Stimulated activated CD8-positive, alpha-beta memory T cell treated with anti-CD3 and anti-CD28 coated beads, Interleukin-7, amount 100 ng/mL, for 48 hours (primary cell): ENCODE measurements at regions not wholly inside any gene's neighbourhood (a gene's known extent, or its start where the extent isn't known, plus 50 kb on each side); places are given as distances from the start of the nearest gene placed in this dataset.
"Not testable (repeated sequence)": the region's sequence is repeated elsewhere in the genome, so short reads cannot be mapped to it uniquely, and the experiment has no call there.

Experiments used
- DNase-seq, 2 donors: peaks; one replicate each; pipeline ENCODE4 v3.0.0-alpha.2; 2020; ENCODE audit warnings: low read depth in 1 of 2; ENCODE audit errors: extremely low read depth in 1 of 2

- no peak for DNase-seq
Measured at GRCh38 chr13:89518289-89519077, 1829.0 kb upstream of the MIR17HG start.

GRCh38 chr13:89520468-89520867 is 1827.0 kb upstream of the MIR17HG start:
- no peak for DNase-seq

DNA sequence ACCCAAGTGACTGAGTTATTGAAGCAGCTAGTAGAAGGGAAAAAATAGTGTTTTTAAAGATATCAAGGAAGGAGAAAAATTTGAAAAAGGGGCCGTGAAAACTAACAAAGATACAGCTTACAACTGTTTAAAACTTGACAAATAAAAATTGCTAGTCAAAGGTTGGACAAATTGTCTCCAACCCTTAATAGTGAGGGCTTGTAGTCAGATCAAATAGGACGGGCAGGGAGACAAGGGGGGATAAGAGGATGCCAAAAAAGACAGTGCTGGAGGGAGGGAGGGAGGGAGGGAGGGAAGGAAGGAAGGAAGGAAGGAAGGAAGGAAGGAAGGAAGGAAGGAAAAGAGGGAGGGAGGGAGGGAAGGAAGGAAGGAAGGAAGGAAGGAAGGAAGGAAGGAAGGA is 1825.8 kb upstream of the MIR17HG start:
- not testable (repeated sequence) for DNase-seq

- no peak for DNase-seq
Measured at GRCh38 chr13:89541091-89542030, 1806.1 kb upstream of the MIR17HG start.

GRCh38 chr13:89550938-89551337 is 1796.5 kb upstream of the MIR17HG start:
- no peak for DNase-seq

DNA sequence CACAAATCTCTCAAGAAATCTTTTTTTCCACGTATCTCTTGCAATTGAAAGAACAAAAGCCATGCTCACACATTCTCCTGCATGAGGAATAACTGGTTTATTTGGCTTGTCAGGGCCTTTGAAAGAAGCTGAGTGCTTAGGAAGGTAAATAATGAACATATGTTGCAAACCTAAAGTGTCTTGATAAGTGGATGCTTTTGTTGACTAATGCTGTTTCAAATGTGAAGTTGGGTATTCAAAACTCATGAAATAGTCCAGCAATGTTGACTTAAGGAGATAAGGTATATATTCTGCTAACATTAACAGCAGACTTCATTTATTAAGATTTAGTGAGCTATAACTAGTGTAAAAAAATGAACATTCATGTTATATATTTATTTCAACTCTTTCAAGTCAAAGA is 1792.7 kb upstream of the MIR17HG start:
- no peak for DNase-seq

GRCh38 chr13:89565476-89566100 is 1781.9 kb upstream of the MIR17HG start:
- no peak for DNase-seq

DNA sequence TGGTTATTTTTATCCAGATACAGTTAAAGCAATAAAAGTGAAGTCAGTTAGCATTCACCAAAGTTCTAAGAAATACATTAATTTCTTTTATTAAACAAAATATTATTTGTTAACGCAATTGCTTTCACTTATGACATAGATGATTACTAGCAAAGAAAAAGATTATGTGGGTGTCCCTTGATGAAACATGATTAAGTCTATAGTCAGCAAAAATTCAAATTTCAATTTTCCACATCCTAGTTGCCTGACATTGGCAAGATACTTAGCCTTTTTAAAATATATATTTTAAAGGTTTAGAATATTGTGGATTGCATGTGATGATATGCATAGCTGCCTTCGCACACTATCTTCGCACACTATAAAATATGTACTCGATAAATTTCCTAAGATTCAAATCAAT is 1780.5 kb upstream of the MIR17HG start:
- no peak for DNase-seq

GRCh38 chr13:89568276-89568675 is 1779.2 kb upstream of the MIR17HG start:
- no peak for DNase-seq

- no peak for DNase-seq
Measured at GRCh38 chr13:89568746-89569145, 1778.7 kb upstream of the MIR17HG start.

DNA sequence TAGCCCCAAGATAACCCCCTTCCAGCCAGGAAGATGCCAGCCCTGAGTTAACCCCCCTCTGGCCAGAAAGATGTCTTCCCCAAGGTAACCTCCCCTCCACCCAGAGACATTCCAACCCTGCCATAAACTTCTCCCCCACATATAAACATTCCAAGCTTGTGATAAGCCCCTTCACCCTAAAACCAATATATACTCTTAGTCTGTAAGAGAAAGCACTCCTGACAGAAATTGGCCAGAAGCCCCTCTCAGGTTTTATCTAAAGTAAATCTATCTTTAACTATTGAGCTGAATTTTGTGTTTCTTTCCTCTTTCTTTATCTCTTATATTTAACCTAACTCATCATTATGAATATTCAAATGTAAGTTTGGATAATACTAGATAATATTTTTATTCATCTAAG is 1775.8 kb upstream of the MIR17HG start:
- DNase-seq: no peak

DNA sequence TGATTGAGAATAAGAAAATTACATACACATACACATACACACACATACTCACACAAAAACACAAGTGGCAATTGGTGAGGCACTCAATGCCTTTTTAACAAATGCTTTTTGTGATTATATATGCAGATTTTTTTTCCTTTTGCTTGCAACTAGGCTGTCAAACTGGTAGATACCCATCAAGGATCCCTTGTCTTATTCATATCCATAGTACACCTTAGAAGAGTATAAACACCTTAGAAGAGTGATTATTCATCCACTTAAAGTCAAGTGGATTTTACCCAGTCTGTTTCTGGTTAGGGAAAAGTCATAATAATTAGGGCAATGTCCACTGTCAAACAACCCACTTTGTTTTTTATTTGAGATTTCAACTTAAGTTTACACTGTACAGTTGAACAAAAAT is 1773.4 kb upstream of the MIR17HG start:
- DNase-seq: no peak

DNA sequence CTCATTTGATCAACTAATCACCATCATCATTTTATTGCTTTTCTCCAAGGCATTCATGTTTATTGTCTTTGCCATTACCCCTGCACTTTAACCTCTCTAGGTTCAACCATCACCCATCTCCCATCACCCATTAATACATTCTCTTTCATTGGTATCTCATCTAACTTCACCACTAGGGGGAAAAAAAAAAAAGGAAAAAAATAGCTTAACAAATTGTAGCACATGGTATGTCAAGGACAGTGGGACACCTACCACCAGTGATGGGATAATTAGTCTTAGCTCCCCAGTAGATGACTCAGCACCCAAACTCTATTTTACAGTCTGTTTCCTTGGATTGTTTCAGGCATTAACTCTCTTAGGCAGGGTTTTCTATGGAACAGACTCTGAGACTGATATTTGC is 1770.2 kb upstream of the MIR17HG start:
- DNase-seq: no peak

DNA sequence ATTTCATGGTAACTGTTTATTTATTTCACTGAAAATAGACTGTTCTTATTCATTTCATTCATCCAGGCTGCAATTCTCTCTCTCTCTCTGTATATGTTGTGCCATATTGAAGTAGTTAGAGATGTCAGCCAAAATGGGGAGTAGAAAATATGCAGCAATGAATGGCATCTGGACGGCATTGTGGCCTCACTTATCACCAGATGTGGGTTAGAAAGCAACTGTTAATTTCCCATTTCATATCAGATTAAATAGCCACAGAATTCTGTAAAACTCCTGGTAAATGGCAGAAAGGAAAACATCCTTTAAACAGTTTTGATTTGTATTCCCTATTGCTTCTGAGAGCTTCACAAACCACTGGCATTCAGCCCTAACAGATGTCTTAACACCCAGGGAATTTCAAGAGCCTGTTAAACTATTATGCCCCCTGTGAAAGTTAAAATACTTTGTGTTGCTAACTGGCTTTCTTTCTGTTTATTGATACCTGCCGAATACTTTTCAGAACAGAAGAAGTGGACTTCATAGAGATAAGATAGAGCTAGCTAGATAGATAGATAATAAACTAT is 1763.3 kb upstream of the MIR17HG start:
- no peak for DNase-seq

DNA sequence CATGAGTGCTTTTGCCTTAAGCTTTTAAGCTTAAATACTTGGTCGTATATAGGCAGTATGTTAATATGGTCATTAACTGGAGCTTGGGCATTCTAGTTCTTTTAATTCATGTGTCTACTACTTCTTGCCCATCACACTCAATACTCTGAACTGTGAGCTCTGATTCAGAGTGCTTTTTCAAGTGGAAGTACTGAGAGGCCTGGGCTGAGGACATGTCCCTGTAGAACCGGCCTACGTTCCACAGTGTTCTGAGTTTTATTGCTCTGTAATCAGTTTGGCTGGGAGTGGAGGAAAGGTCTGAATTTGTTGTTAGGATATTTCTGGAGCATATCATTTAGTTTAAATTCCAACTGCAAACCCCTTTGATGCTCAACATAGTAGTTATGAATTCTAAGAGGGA is 1744.8 kb upstream of the MIR17HG start:
- no peak for DNase-seq

DNA sequence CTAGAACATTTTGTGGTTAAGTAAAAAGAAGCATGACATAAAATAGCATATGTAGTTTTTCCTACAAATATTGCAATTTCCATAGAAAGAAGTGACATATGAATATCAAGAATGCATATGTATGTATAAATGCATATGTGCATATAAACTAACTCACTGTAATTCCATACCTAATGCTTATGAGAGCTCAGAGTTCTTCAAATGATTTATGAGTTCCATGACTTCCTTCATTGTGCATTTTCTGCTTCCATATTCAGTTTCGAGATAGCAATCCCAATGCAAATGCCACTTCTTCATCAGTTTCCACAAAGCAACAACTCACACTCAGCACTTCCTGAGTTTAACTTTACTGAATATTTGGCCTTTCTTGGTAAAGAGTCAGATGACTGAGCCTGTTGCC is 1744.3 kb upstream of the MIR17HG start:
- DNase-seq: no peak

DNA sequence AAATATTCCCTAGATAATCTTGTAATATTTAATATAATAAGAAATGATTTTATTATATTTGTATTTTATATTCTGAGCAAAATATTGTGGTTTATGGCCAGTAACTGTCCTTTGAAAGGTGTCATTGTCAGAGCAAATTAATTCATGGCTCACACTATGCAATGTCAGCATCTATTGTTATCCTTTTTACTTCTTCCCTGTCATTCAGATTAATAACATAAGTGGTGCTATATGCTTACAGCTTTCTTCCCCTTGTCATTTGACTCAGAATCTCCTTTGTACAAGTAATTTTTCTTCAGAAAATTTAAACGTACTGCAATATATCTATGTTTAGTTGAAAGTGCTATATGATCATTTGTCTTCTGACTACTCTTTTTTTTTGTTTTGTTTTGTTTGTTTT is 1738.2 kb upstream of the MIR17HG start:
- no peak for DNase-seq

- no peak for DNase-seq
Measured at GRCh38 chr13:89610331-89610730, 1737.2 kb upstream of the MIR17HG start.

GRCh38 chr13:89610881-89611280 is 1736.6 kb upstream of the MIR17HG start:
- no peak for DNase-seq

- no peak for DNase-seq
Measured at GRCh38 chr13:89627996-89628395, 1719.5 kb upstream of the MIR17HG start.

GRCh38 chr13:89628567-89628966 is 1718.9 kb upstream of the MIR17HG start:
- DNase-seq: no peak
